Activated CD8-positive, alpha-beta T cell treated with anti-CD3 and anti-CD28 coated beads for 36 hours (primary cell): ENCODE measurements at regions not wholly inside any gene's neighbourhood (a gene's known extent, or its start where the extent isn't known, plus 50 kb on each side); places are given as distances from the start of the nearest gene placed in this dataset.

ENCODE experiments used
- ATAC-seq: fragments of 200-7000 bp; cut with Tn5 transposase; one replicate; pipeline ENCODE4 v1.10.0; 2021; ENCODE audit warnings: mild to moderate bottlenecking, moderate library complexity
- CTCF ChIA-PET: fragments of 350-600 bp; sonication (Branson Sonifier 250); formaldehyde crosslinking; loops from one replicate; lab custom pipeline; 2021; ENCODE audit warnings: antibody characterized with exemption; lab: Charles Lee
- POLR2A ChIA-PET: fragments of 350-600 bp; sonication (Branson Sonifier 250); formaldehyde crosslinking; loops from one replicate; lab custom pipeline; 2021; ENCODE audit warnings: antibody characterized with exemption; lab: Charles Lee
- DNase-seq: peaks from one replicate; pipeline ENCODE4 v3.0.0-alpha.2; 2020
- H3K27ac Mint-ChIP-seq: one replicate; pipeline ENCODE4 v1.8.0; 2021; ENCODE audit warnings: mild to moderate bottlenecking, mixed read lengths
- H3K27me3 Mint-ChIP-seq: one replicate; pipeline ENCODE4 v1.8.0; 2021; ENCODE audit warnings: mixed read lengths
- H3K36me3 Mint-ChIP-seq: one replicate; pipeline ENCODE4 v1.8.0; 2021; ENCODE audit warnings: low read depth, mixed read lengths
- H3K4me1 Mint-ChIP-seq: one replicate; pipeline ENCODE4 v1.8.0; 2021; ENCODE audit warnings: low read depth, mixed read lengths
- H3K4me3 Mint-ChIP-seq: one replicate; pipeline ENCODE4 v1.8.0; 2021; ENCODE audit warnings: mild to moderate bottlenecking, moderate library complexity, mixed read lengths
- H3K9me3 Mint-ChIP-seq: one replicate; pipeline ENCODE4 v1.8.0; 2021; ENCODE audit warnings: mixed read lengths
- CTCF ChIP-seq: fragments of 200-600 bp; IDR thresholded peaks from one replicate; pipeline ENCODE4 v1.8.0; 2022; ENCODE audit warnings: antibody characterized with exemption, mild to moderate bottlenecking
- intact Hi-C: fragments of 100-400 bp; cut with micrococcal nuclease; formaldehyde crosslinking; loops from one replicate; pipeline ENCODE4 v1.10.0; 2022

GRCh38 chr18:2394684-2395083 is 176.6 kb downstream of the METTL4 start:
- Mint-ChIP-seq H3K4me3 (no peak overlapping the region), H3K9me3 (no peaks in the 10 kb centered on the region), H3K27me3 (peaks cover 9% of the 10 kb centered on the region), H3K27ac (no peak overlapping the region), H3K4me1 (no peaks in the 10 kb centered on the region), H3K36me3 (no peaks in the 10 kb centered on the region)
- ChIA-PET CTCF (interaction anchor here (1.6 kb wide), 1 partner anchor 147 kb away, joined by 5 read pairs; no protein-coding TSS in a partner anchor), POLR2A (no interaction called here)
- no peak for TF ChIP-seq CTCF
- DNase-seq (no peak), ATAC-seq (no peak)
- intact Hi-C loops: no loop called here

DNA sequence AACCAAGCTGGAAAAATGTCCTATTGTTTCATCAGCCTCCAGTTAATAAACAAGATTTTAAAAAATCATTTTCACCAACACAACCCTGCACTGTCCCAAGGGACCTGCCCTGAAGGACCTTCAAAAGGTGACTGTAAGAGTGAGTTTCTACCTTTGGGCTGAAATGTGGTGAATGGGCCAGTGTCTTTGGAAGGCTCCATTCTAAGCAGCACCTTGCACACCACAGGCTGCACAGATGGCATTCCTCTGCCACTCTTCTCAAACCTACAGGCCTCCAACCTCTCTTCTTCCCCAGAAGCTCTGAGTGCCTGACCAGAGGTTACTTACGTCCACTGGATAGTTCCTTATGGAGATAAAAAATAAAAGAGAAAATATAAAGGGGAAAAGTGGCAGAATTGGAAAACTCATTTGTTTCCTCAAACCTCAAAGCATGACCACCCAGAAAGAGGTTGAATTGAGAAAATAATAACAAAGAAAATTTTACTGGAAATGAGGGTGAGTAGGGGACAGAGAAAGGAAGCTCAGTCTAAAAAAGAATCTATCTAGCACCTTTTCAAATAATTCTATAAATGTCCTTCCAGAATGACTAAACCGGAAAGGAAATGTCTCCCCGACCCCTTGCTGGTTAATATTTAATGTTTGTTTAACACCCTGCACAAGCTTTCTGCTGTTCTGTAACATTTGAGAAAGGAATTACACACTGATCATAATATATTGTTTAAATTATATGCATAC is 175.7 kb downstream of the METTL4 start:
- ChIA-PET CTCF (interaction anchor here (1.6 kb wide), 1 partner anchor 146 kb away, joined by 5 read pairs; no protein-coding TSS in a partner anchor), POLR2A (no interaction called here)
- Mint-ChIP-seq H3K36me3 (no peaks in the 10 kb centered on the region), H3K9me3 (no peaks in the 10 kb centered on the region), H3K27me3 (peaks cover 9% of the 10 kb centered on the region), H3K4me1 (no peaks in the 10 kb centered on the region), H3K4me3 (no peak overlapping the region), H3K27ac (no peak overlapping the region)
- no peak for DNase-seq
- TF ChIP-seq CTCF: no peak
- intact Hi-C loops: no loop called here
- no peak for ATAC-seq

DNA sequence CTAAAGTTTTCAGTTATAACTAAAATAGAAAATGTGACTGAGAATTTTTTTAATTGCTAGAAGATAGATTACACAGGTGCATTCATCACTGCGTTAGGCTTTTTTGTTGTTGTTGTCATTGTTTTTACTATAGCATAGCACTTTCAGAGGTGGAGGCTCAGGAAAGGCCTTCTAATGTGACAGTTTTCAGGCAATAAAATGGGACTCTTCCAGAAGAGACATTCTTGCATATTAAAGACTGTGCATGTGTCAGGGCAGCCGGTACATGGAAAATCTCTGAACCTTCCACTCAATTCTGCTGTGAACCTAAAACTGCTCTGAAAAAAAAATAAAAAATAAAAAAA is 175.2 kb downstream of the METTL4 start:
- TF ChIP-seq CTCF: no peak
- Mint-ChIP-seq H3K27me3 (peaks cover 9% of the 10 kb centered on the region), H3K4me3 (no peak overlapping the region), H3K36me3 (no peaks in the 10 kb centered on the region), H3K4me1 (no peaks in the 10 kb centered on the region), H3K9me3 (no peaks in the 10 kb centered on the region), H3K27ac (no peak overlapping the region)
- ATAC-seq: no peak
- ChIA-PET CTCF (interaction anchor here (1.6 kb wide), 1 partner anchor 146 kb away, joined by 5 read pairs; no protein-coding TSS in a partner anchor), POLR2A (no interaction called here)
- intact Hi-C loops: no loop called here
- DNase-seq: no peak

DNA sequence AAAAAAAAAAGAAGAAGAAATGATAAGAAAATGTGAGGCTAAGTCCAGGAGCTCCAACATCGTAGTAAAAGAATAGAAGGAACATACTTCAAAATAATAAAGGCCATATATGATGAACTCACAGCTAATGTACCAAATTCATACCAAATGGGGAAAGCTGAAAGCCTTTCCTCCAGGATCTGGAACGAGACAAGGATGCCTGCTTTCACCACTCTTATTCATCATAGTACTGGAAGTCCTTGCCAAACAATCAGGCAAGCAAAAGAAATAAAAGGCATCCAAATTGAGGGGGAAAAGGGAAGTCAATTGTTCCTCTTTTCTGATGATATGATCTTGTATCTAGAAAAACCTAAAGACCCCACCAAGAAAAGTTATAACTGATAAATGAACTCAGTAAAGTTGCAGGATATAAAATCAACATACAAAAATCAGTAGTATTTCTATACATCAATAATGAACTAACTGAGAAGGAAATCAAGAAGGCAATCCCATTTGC is 170.6 kb downstream of the METTL4 start:
- H3K4me1 Mint-ChIP-seq: no peaks in the 10 kb centered on the region
- intact Hi-C loops: no loop called here
- no peak overlapping the region for H3K27ac Mint-ChIP-seq
- ChIA-PET CTCF (no interaction called here), POLR2A (no interaction called here)
- peaks cover 5% of the 10 kb centered on the region for H3K27me3 Mint-ChIP-seq
- TF ChIP-seq CTCF: no peak
- no peaks in the 10 kb centered on the region for H3K9me3 Mint-ChIP-seq
- H3K36me3 Mint-ChIP-seq: no peaks in the 10 kb centered on the region
- ATAC-seq (no peak), DNase-seq (no peak)
- no peak overlapping the region for H3K4me3 Mint-ChIP-seq

DNA sequence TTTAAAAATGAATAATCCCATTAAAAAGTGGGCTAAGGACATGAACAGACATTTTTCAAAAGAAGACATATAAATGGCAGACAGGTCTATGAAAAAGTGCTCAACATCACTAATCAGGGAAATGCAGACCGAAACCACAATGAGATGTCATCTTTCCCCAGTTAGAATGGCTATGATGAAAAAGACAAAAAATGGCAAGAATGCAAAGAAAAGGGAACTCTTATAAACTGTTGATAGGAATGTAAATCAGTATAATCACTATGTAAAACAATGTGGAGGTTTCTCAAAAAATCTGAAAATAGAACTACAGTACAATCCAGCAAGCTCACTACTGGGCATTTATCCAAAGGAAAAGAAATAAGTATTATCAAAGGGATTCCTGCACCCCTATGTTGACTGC is 169.2 kb downstream of the METTL4 start:
- H3K4me1 Mint-ChIP-seq: no peaks in the 10 kb centered on the region
- no peaks in the 10 kb centered on the region for H3K36me3 Mint-ChIP-seq
- ATAC-seq: no peak
- H3K9me3 Mint-ChIP-seq: no peaks in the 10 kb centered on the region
- intact Hi-C loops: no loop called here
- H3K27me3 Mint-ChIP-seq: peaks cover 2% of the 10 kb centered on the region
- POLR2A ChIA-PET: no interaction called here
- CTCF ChIA-PET: no interaction called here
- no peak overlapping the region for H3K27ac Mint-ChIP-seq
- no peak for TF ChIP-seq CTCF
- no peak for DNase-seq
- no peak overlapping the region for H3K4me3 Mint-ChIP-seq
